NCI-H187 (cell line): ENCODE measurements at regions not wholly inside any gene's neighbourhood (a gene's known extent, or its start where the extent isn't known, plus 50 kb on each side); places are given as distances from the start of the nearest gene placed in this dataset.

ENCODE experiments used
- DNase-seq, 2 experiments: peaks; one replicate each; lab custom pipeline; 2025; lab: John Stamatoyannopoulos, UW

GRCh38 chr12:25827141-25827540 lies 131.3 kb upstream of the RASSF8 start:
- no peak for DNase-seq

DNA sequence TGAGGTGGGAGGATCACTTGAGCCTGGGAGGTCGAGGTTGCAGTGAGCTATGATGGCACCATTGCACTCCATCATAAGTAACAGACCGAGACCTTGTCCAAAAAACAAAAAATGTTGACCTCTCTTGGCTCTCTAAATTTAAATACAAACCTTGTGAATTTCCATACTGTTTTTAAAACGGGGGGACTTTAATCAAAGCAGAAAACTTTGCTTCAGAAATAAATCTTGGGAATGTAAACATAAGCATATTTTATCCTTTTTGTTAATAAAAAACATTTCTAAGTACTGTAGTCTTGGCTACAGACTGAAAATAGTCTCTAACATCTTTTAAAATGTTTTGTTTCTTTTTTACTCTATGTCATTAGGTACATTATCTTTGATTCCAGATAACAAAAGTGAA lies 130.7 kb upstream of the RASSF8 start:
- no peak for DNase-seq

- no peak for DNase-seq
Measured at GRCh38 chr12:25828188-25828587, 130.3 kb upstream of the RASSF8 start.

DNA sequence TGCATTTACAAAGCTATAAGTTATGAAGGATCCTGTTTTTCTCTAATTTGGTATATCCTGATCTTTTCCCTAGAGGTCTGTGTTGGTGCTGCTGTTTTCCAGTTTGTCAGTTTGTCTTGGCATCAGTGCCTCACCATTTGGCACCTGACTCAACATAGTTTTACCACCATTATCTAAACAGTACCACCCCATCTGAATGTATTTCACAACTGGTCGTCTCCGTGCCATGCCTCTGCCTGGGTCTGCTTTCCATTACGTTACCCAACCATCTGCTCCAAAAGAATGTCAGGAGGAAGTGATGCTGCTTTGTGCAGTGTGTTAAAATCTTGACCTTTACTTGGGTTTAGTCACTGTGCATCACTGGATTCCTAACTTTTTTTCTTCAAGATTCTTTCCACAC lies 129.3 kb upstream of the RASSF8 start:
- no peak for DNase-seq

DNA sequence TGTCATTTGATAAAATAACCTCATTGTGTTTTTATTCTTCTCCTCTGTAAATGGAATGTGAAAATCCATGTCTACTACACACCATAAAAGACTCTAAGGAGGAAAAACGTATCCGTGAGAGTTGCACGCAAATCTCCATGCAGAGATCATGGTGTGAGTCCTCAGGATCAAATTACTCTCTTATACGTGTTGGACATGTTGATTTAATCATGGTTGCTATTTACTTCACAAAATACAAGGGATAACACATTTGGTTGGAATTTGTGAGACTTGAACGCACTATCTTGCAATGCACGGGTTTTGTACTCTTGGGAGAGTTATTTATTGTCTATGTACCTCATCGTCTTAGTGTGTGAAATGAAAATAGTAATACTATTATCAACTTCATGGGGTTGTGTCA lies 128.0 kb upstream of the RASSF8 start:
- DNase-seq: no peak

- DNase-seq: no peak
Measured at GRCh38 chr12:25833657-25834056, 124.8 kb upstream of the RASSF8 start.

DNA sequence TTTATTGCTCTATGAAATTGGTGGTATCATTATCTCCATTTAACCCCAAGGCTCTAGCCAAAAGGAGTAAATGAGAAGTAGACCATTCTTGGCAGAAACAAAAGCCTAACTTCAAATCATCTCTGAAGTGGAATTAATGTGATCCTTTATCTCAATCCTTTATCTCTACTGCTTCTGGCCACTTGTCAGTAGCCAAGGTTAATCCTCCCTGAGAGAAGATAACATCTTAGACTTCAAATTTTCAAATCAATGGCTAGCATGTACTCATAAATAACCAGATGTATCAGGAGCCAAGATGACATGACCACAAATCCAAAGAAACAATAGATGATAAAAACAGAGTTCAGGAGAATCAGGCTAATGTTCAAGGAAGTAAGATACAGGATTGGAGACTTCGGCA lies 123.1 kb upstream of the RASSF8 start:
- no peak for DNase-seq

- no peak for DNase-seq
Measured at GRCh38 chr12:25838007-25838406, 120.5 kb upstream of the RASSF8 start.

DNA sequence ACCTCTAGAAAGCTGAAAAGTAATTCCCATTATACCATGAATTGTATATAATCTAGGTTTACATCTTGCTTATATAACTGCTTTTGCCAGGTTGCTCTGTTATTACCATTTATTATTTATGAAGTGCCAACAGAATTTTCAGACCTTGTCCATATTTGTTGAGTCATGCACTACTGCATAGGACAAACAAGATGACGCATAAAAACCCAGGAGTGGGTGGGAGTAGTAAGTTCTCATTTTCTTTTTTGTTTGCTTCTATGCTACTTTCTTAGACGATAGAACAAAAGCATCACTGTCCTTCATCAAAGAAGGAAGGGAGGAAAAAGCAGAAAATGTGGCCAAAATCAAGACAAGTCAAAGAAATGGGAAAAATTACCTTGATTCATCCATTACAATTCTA lies 119.0 kb upstream of the RASSF8 start:
- no peak for DNase-seq

DNA sequence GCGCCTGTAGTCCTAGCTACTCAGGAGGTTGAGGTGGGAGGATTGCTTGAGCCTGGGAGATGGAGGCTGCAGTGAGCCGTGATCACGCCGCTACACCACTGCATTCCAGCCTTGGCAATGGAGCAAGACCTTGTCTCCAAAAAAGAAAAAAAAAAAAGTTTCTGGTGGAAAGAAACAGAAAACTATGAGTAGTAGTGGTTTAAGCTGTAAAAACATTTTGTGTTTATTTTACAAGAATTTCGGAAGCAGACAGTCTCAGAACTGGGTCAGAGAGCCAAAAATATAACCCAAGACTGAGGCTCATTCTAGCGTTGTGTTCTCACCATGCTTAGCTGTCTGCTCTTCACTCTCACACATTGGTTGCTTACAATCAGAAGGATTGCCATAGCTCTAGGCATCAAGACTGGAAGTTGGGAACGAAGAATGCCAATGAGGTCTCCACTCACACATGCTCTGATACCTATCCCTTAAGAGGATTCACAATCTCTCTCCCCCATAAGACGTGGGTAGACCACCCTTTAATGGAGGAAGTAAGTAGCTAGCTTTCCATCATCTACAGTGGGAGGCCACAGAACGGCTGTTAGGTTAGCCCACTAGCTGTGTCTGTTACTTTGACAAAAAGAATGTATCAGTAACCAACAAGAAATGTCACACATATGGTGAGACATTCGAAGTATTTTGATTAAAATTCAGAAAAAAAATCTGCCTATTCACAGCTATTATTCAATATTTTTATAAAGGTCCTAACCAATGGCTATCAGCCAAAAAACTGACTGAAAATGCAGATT lies 117.6 kb upstream of the RASSF8 start:
- no peak for DNase-seq

DNA sequence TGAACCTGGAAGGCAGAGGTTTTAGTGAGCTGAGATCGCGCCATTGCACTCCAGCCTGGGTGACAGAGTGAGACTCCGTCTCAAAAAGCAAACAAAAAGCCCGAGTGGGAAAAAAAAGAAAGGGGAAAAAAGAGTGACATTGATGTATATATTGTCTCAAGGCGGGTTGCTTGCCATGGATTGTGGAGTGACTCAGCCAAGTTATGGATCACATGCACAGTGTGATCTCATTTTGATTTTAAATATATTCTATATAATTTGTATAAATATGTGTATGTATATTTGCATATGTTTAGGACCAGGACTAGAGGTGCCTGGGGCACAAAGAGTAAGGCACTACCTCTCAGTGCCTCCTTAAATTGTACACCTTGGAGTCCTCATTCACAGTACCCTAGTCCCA lies 116.2 kb upstream of the RASSF8 start:
- no peak for DNase-seq

GRCh38 chr12:25843976-25844375 lies 114.5 kb upstream of the RASSF8 start:
- no peak for DNase-seq

- no peak for DNase-seq
Measured at GRCh38 chr12:25845415-25845814, 113.1 kb upstream of the RASSF8 start.

DNA sequence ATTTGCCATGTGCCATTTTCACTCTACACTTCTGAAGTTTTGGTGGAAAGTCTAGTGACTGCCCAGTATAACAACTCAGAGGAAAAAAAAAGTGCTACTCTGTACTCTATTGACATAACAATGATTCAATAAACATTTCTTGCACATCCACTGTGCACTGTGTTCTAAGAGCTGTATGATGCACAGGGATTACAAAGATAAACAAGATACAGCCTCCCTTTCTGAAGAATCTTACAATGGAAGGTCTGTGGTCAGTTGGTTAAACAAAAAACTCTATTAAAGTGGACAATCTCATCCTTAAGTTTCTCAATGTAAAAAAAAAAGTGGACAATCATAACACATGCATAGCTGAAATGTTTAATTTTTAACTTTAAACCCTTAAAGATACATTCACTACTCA lies 105.7 kb upstream of the RASSF8 start:
- DNase-seq: no peak

DNA sequence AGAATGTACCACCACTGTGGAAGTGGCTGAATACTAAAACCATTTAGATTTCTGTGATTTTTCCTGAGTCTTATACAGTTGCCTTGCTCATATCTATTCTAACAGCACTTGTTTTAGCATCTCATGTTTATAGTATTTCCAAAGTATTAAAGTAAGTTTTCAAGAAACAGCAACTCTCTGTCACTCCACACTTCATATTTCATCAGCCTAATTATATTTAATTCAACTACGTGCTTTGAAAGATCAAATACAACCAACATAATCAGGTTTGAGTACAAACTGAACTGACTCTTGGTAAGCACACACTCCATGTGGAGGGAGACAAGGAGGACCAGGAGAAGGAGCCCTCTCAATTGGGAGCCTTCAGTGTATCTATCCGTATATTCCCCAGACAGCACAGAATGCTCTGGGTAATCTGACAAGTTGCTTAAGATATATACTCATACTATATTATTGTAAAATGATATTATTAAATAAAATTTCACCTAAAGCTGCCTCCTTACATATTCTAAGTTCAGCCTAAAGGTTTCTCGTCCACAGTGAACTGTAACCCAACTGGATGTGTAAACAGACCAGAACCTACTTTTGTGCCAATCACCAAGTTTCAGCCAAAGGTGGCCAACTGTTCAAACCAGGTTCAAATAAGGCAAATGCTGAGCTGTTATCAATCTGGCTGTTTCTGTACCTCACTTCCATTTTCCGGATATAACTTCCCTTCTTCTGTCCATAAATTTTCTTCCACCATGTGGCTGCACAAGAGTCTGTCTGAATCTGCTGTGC lies 105.0 kb upstream of the RASSF8 start:
- DNase-seq: no peak

- no peak for DNase-seq
Measured at GRCh38 chr12:25854991-25855390, 103.5 kb upstream of the RASSF8 start.

DNA sequence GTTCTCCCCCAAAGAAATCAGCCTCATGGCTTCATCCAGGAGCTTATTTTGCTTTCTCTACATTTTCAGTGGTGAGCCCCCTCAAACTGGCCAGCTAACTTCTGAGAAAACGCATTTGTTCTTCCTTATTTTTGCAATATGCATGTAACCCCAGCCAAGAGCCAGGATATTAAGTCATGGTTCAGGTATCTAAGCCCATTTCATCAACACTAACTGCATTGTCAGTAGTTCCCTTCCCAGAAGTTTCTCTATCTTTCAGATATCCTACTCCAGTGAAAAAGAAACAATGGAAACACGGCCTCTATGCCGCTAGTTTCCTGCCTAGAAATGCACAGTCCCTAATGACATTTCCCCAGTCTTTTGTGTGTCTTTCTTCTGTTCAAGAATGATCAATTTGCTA lies 102.8 kb upstream of the RASSF8 start:
- no peak for DNase-seq

DNA sequence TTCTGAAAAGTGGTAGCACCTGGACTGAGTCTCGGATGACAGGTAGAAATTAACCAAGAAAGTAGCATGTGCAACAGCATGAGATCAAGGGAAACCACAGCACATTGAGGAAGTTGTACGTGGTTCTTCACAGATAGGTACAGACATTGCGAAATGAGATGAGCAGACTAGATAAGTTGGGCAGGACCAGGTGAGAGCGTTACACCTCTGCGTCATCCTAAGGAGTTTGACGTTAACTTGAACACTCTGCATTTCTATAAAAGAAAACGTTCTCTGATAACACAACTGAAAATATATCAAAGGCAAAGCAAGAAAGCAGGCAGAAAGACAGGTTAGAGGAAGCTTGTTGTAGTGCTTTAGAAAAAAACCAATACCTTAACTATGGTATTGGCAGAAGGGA lies 98.5 kb upstream of the RASSF8 start:
- no peak for DNase-seq

- DNase-seq: no peak
Measured at GRCh38 chr12:25861226-25861625, 97.3 kb upstream of the RASSF8 start.

- no peak for DNase-seq
Measured at GRCh38 chr12:25864306-25865276, 93.9 kb upstream of the RASSF8 start.

DNA sequence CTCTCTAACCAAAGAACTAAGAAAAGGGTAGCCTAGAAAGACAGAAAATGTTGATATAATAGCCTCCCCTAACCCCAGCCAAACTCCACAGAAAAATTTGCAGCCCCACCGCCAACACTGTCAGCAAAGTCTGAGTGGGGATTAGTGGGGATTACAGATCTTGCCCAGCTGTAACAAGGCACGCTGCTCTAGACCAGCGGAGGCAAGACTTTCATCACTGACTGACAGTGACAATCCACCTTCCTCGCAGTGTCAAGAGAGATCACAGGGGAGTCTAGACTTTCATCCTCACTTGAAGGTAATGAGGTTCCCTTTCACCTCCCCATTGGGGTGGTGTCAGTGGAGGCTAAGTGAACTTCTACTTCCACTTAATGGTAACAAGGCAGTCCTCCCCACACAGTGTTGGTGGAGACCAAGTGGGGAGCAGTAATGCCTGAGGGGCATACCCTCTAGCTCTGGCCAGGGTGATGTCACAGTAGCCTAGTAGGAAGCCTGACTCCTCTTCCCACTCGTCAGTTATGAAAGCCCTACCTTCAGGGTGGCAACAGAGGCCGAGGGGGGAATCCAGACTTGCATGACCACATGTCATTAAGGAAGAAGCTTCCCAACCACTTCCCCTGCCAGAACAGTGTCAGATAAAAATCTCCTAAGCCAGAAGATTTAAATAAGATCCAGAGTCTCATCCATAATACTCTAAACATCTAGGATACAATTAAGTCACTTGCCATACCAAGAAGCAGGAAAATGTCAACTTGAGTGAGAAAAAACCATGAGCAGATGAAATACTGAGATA lies 91.7 kb upstream of the RASSF8 start:
- DNase-seq: no peak

DNA sequence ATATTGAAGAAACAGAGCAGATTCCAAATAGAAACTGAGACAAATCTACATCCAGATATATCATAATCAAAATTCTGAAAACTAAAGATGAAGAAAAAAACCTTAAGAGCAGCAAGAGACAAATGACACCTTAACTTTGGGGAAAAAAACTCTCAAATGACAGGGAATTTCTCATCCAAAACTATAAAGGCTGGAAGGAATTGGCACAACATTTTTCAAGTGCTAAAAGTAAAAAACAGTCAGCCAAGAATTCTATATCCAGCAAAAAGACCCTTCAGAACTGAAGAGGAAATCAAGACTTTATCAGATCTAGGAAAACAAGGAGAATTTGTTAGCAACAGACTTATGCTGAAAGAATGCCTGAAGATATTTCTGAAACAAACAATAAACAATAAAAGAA lies 90.3 kb upstream of the RASSF8 start:
- DNase-seq: no peak
